Left lobe of liver (tissue), 2 donors: ENCODE measurements at regions not wholly inside any gene's neighbourhood (a gene's known extent, or its start where the extent isn't known, plus 50 kb on each side); places are given as distances from the start of the nearest gene placed in this dataset.

ENCODE experiments used
- ATAC-seq: fragments of 200-7000 bp; cut with Tn5 transposase; one replicate; pipeline ENCODE4 v1.9.1; 2020; ENCODE audit warnings: mild to moderate bottlenecking, moderate library complexity
- DNase-seq: peaks from one replicate; pipeline ENCODE4 v3.0.0-alpha.2; 2020; ENCODE audit warnings: low spot score
- donor health status: DM: no; HTN: no; CAD: no; lungs with moderate emphysema.
- donor health status: DM: no; HTN: yes; CAD: no.

DNA sequence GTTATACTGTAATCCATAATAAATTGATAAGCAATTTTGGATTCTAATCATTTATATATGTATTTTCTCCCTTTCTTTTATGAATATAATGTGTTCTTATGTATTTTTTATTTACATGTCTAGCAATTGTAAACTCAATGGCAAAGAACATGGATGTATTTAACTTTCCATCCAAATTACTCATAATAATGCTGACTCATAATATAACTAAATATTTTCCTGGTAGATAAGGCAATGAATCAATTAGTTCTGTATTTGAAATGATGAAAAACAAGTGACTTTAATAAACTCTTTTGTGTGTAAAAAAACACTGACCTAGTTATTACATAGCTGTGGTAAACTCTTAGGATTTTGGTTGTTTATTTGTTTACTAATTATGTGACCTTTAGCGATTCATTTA lies 211.2 kb downstream of the DTHD1 start:
- ATAC-seq: no peak

DNA sequence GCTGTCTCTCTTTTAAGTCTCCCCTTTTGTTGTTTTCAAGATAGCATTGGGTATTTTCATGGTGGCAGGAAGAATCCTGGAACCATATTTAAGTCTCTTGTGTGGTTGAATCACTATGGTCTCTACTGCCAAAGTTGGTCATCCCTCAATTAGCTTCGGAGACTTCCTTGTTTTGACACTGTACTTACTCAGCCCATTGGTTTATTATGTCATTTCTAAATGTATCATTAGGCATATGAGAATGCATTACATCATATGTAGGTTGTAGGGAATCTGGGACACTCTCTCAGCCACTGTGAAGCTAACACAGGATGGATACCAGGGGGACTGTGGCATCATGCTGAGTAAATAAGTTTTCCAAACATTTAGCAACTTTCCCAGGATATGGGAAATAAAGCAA lies 211.8 kb downstream of the DTHD1 start:
- ATAC-seq: no peak
- DNase-seq: no peak

More for the DNA sequence above, 211.2 kb downstream of the DTHD1 start:
- DNase-seq: no peak

DNA sequence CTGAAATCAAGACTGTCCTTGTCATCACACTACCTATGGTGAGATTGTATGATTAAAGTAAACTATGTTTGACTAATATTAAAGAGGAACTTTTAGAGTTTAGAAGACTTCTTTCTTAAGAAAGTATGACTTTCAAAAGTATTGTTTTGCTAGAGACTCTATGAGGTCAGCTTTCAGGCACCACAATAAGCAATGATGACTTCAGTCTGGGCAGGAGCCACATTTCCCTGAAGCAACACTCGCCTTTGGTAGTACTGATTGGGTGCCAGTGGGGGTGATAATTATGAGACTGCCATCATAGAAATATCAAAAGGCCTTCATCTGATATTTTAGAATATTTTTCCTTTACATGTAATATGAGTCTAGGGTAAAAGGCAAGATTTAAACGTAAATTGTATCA lies 212.6 kb downstream of the DTHD1 start:
- DNase-seq (no peak), ATAC-seq (no peak)

DNA sequence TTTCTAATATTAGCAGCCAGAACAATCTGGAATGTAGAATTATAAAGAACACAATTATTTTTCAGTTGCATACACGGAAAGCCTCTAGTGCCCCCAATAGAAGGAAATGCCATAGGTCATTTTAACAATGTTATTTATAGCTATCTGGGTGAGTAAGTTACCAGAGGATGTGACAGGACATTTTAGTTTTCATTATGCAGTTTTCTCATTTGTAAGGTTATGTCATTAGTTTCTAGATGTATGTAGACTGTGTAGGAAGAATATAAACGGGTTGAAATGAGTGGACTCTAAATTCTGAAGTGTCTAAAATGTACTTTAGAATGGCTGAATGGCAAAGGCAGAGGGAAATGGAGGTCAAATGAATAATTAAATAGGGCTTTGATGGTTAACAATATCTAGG lies 213.3 kb downstream of the DTHD1 start:
- DNase-seq (no peak), ATAC-seq (no peak)

DNA sequence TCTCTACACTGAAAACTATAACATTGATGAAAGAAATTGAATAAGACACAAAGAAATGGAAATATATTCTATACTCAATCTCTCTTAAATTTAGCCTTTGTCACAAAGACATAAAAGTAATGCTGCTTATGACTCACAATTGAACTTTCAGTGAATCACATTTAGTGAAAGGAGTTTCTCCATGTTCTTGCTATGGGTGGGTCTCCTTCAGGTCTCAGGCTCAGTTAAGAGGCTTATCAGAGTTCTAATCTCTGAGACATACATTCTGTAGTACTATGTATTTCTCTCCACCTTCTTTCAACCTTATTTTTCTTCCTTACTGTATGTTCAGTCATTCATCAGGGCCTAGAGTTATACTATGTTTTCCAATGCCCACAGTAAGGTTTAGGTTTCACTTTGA lies 220.9 kb downstream of the DTHD1 start:
- no peak for DNase-seq
- no peak for ATAC-seq

DNA sequence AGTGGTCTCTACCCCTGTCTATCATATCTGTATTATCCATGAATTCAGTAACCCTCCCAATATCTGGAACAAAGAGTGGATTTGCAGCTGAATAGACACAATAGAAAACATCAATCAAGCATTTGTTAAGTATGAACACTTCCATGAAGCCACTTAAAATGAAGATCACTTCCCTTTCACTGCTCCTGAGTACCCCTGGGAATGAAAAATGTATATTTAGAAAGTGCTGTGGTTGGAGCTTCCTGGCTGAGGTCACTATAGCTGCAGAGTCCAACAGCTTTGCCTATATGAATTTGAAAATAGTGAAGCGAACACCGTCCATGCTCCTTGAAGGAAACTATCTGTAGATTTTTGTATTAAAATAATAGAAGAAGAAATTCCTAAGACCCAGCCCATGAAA lies 227.0 kb downstream of the DTHD1 start:
- DNase-seq (no peak), ATAC-seq (no peak)

DNA sequence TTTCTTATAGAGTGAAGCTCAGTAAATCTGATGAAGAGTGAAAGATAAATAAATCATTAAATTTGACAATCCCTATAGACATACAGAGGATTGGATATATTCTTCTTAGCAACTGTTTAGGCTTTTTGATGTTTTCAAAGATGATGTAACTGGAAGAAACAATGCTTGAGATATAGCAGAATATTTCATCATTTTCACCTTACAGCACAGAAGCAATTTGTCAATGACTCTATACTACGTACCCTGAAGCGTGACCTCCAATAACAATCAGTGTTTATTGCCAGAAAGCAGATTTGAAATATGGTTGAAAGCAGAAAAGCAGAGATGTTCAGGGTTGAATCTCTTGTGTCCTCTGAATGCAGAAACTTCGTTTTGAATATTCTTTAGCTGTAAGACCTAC lies 228.4 kb downstream of the DTHD1 start:
- ATAC-seq (no peak), DNase-seq (no peak)

DNA sequence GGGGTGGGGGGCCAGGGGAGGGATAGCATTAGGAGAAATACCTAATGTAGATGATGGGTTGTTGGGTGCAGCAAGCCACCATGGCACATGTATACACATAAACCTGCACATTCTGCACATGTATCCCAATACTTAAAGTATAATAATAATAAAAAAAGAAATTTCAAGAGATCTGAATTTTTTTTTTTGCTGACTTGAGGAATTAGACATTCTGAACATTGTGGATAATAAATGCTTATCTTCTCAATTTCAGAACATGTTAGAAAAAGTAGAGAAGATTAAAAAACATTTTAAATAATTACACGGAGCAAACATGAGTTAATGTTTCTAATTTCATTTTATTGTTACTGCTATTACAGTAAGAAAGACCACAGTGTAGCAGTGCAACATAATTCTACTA lies 230.4 kb downstream of the DTHD1 start:
- ATAC-seq (no peak), DNase-seq (no peak)

DNA sequence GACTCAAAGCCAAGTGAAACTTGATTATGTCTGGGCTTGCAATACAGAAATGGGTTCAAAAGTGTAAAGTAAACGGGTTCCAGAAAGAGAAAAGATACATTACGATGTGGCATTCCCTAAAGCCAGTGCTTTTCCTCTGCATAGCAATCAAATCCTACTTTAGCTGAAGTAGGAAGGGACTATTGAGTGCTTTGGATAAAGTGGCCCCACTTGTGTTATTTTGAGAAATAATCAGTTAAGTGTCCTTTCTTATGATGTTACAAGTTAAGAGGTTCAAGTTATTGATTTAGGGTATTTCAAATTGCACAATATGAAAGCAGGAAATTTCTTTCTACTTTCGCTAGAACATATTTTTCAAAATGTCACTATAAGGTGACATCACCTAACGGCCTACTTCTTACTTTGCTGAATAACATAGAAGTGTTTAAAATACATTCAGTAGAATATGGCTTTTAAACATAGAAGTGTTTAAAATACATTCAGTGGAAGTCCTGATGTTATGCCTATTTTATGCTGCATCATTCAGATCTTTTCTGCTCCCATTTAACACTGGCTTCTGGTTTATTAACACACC lies 235.2 kb downstream of the DTHD1 start:
- ATAC-seq (no peak), DNase-seq (no peak)

DNA sequence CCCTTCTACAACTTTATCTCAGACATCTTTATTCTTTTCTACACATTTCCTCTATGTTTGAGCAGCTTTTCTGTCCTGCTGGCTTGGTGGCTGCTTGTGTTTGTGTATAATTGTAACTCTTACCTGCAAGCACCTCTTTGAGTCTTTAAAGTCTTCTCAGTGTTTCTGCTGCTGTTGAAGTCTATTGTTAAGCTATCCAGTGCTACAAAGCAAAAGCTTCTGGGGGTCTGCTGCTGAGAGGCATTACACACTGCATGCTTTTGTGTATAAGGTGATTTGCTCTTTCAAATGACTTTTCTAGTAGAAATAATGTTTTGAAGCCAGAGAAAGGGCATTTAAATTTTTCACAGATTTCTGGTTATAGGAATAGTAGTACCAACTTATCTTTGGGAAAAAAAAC lies 241.8 kb downstream of the DTHD1 start:
- ATAC-seq (no peak), DNase-seq (no peak)

DNA sequence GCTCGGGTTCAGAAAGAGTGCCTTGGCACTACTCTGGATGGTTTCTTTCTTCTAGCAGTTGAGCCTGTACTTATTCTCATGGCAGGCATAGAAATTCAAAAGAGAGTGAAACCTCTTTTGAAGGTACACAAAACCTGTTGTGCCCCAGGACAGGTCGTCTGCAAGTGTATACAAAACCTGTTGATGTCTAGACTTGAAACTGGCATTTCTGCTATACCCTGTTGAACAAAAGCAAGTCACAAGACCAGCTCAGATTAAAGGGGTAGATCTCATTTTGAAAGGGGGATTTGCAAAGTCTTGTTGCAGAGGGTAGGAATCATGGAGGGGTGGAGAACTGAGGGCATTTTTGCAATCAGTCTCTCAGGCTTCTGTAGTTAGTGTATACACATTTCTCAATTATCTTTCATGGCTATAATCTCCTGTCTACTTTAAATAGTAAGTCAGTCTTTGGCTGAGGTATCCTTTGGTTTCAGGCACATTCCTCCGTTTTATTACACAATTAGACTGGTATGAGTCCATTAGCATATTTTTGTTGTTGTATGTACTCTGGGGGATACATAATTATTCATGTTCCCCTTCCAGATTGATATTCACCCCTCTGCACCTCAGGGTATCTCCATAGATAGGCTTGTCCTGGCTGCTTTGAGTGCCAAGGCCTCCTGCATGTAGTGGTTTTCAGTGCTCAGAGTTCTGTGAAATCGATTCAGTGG lies 251.4 kb downstream of the DTHD1 start:
- ATAC-seq (no peak), DNase-seq (no peak)

DNA sequence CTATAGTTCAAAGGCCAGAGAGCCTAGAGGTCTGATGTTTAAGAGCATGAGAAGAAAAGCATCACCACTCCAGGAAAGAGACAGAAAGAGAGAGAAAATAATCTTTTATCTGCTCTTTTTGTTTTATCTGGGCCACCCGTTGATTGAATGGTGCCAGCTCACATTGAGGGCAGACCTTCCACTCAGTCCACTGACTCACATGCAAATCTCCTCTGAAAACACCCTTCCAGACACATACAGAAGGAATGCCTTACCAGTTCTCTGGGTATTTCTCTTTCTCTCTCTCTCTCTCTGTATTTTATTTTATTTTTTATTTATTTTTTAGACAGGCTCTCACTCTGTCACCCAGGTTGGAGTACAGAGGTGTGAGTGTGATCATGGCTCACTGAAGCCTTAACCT lies 252.5 kb downstream of the DTHD1 start:
- DNase-seq: no peak
- ATAC-seq: no peak

DNA sequence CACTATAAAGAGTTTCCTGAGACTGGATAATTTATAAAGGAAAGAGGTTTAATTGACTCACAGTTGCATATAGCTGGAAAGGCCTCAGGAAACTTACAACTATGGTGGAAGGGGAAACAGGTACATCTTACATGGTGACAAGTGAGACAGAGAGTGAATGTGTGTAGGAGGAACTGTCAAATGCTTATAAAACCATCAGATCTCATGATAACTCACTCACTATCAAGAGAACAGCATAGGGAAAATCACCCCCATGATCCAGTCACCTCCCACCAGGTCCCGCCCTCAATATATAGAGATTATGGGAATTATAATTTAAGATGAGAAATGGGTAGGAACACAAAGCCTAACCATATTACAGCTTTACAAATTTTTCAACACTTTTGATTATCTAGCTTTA lies 266.0 kb downstream of the DTHD1 start:
- ATAC-seq (no peak), DNase-seq (no peak)

DNA sequence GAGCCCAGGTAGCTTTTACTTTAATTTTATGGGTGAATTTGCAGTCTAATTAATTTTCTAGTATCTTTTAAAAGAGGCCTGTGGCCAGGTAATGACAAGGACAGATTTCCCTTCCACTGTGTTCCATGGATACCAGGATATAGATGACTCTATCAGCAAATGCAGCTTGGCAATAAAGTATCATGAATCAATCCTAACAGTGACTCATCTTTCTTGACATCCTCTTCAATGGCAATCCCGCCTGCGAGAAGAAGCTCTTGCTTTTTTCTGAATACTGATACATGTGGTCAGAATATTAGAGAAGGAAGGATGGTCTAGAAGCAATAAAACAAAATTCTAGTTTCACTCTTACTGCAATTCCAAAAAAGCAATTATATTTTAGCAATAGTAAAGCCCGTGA lies 267.8 kb downstream of the DTHD1 start:
- ATAC-seq (no peak), DNase-seq (no peak)

DNA sequence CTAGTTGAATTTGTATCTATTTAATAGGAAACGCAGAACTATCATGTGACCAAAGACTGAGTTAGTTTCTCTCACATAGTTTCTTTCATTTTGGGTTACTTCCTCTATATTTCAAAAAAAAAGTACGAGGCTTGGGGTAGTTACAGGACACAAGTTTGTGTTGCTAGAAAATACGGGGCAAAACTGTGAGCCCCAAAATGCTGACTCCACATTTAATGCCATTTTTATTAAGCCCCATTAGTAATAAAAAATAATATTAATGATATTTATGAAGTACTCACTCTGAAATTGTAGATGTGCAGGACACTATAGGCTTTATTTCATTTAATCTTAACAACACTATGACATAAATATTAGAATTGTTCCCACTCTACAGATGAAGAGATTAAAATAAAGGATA lies 268.6 kb downstream of the DTHD1 start:
- no peak for ATAC-seq
- DNase-seq: no peak

DNA sequence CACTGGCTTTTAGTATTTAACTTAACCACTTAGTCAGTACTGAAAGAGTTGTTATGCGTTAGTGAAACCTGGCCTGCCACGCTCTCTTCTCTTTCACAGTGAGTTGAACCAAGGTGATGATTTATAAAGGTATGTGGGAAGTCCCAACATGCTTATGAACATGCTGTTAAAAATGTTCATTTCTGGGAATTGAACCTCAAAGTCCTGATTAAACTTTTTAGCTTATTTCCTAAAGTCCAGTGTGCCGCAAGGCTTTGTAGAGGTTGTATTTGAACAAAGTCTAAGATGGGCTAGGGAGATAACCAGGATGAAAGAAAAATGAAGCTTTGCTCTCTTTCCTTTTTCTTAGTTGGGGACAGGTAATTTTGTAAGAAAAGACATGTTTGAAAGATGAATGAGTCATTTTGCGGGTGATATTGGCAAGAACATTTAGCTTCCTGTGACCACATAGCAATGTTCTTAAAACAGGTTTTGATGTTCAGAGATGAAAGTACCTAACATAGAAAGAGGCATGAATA lies 270.3 kb downstream of the DTHD1 start:
- DNase-seq (no peak), ATAC-seq (no peak)

DNA sequence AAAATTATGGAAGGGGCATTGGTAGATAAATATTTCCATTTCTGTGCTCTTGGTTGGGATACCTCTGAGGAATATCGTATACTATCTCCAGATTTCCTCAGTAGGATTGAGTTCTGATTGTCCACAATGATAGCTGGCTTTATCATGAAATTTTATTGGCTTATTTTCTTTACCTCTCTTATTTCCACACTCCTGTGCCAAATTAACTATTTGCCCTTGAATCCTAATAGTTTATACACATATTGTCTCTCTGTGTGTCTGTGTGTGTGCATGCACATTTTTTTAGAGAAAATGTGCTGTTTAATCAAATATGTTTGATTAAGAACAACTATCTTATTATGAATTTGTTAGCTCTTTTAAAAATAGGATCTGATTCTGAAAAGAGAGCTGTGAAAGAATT lies 271.6 kb downstream of the DTHD1 start:
- DNase-seq: no peak

DNA sequence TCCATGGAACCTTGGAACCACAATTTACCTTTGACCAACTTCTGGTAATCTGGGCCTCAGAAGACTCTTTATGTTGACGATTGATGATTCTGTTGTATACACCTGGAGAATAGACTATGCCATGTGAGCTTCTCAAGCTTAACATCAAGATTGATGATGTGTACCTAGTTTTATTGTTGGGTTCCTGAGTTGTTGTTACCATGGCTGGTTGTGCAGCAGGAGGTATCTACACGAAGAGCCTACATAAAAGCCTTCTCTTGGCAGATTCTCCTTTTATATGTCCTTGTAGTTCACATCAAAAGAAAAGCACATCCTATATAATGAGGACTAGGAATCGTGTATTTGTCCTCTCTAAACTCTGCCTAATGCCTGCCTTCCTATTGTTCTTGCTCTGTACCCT lies 272.0 kb downstream of the DTHD1 start:
- DNase-seq (no peak), ATAC-seq (no peak)

More for the DNA sequence above, 271.6 kb downstream of the DTHD1 start:
- no peak for ATAC-seq

DNA sequence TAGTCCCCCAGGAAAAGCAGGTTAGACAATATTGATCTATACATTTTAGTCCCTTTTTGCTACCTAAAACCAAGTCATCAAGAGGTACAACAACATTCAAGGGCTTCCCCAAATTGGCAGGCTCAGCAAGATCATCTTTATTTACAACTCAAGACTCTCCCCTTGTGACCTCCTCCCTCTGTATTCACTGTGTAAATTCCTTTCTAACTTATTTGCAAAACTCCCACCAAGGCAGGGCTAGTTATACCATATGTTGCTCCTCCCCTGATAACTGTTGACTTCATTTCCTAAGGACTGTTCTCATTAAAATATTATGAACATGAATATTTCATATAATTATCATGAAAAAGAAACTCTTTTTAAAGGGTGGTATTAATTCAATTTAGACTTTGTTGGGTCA lies 275.6 kb downstream of the DTHD1 start:
- ATAC-seq: no peak
- DNase-seq: no peak

DNA sequence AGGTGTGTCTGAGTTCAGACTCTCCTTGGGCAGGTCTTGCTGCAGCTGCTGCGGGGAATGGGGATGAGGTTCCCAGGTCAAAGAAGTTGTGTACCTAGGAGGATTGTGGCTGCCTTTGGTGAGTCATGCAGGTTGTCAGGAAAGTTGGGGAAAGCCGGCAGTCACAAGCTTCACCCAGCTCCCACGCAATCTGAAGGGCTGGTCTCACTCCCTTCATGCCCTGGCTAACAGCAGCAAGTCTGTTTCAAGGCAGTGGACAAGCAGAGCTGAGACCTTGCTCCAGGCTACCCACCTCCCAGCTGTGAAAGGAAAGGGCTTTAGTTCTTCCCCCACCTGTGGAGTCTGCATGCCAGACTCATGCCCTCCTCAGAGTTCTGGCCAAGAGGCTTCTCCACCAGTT lies 287.2 kb downstream of the DTHD1 start:
- DNase-seq (no peak), ATAC-seq (no peak)

DNA sequence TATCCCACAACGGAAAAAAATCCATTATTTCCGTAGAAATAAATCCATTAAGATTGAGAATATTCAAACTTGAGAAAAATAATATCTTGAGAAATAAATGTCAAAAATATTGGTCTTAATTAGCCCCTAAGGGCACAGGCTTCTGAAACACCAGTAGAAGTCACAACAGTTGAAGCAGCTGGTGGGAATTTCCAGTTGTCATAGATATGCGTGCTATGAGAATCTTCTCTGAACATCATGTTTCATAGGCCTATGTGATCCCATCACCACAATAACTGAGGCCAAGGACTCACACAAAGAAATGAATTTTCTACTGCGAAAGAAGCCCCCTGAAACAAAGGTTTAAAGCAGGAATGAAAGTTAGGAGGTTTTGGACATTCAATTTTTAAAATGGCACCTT lies 292.0 kb downstream of the DTHD1 start:
- ATAC-seq (no peak), DNase-seq (no peak)

DNA sequence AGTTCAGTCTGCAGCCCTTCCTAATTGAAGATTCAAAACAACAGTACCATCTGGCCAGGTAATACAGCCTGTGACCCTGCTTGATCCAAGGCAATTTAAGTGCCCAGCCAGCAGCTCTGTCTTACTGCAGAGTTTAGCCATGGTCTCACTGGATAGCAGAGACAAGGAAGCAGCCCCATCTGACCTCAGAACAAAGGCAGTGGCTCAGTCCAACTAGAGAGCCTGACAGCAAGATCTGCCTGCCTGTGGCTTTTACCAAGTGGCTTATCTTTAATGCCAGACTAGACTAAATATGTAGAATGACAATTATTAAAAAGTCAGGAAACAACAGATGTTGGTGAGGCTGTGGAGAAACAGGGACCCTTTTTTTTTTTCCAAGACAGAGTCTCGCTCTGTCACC lies 293.4 kb downstream of the DTHD1 start:
- ATAC-seq (no peak), DNase-seq (no peak)

DNA sequence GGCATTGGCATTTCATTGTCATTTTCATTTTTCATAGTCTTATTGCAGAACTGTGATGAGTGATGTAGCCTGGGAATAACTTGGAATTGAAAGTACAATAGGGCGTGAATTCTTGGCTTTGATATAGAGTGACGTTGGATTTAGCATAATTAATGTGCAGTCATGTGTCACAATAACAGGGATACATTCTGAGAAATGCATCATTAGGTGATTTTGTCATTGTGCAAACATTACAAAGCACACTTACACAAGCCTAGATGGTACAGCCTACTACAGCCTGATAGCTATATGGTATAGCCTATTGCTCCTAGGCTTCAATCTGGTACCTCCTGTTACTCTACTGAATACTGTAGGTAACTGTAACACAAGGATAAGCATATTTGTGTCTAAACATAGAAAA lies 300.8 kb downstream of the DTHD1 start:
- ATAC-seq (no peak), DNase-seq (no peak)
